ENCODE measurements at regions not wholly inside any gene's neighbourhood (a gene's known extent, or its start where the extent isn't known, plus 50 kb on each side); places are given as distances from the start of the nearest gene placed in this dataset.

- TF ChIP-seq ARID4B (CRISPR knock-in tag; IDR thresholded peaks at IDR 0.05; ENCODE audit: borderline replicate concordance) (no peak), ZBTB21 (CRISPR knock-in tag; IDR thresholded peaks at IDR 0.05; ENCODE audit: borderline replicate concordance) (no peak), ZBTB43 (CRISPR knock-in tag; IDR thresholded peaks at IDR 0.05) (no peak), FOXP1 (CRISPR knock-in tag; IDR thresholded peaks at IDR 0.05; ENCODE audit: borderline replicate concordance) (no peak), ZNF121 (CRISPR knock-in tag; IDR thresholded peaks at IDR 0.05) (no peak)
- TF ChIP-seq, protein P1, sequence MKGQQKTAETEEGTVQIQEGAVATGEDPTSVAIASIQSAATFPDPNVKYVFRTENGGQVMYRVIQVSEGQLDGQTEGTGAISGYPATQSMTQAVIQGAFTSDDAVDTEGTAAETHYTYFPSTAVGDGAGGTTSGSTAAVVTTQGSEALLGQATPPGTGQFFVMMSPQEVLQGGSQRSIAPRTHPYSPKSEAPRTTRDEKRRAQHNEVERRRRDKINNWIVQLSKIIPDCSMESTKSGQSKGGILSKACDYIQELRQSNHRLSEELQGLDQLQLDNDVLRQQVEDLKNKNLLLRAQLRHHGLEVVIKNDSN (CRISPR knock-in tag; IDR thresholded peaks at IDR 0.05): no peak
These were observed 268.3 kb upstream of the SPRED2 start (continued) for GRCh38 chr2:65700720-65701119.

- TF ChIP-seq, protein P1 (CRISPR knock-in tag; IDR thresholded peaks at IDR 0.05): no peak
- no peak for TF ChIP-seq CREB1 (CRISPR knock-in tag; IDR thresholded peaks at IDR 0.05)
- no peak for TF ChIP-seq MLX (CRISPR knock-in tag; IDR thresholded peaks at IDR 0.05)
- TF ChIP-seq CREM (CRISPR knock-in tag; IDR thresholded peaks at IDR 0.05): no peak
- TF ChIP-seq CTCF (IDR thresholded peaks at IDR 0.05): no peak
- TF ChIP-seq PRRX2 (CRISPR knock-in tag; IDR thresholded peaks at IDR 0.05): no peak
- no peak for TF ChIP-seq ZNF416 (CRISPR knock-in tag; IDR thresholded peaks at IDR 0.05)
- CTCF ChIA-PET: interaction anchor here (1.0 to 1.7 kb wide), 3 partner anchors 11 to 60 kb away, joined by 7 to 11 read pairs (median 8); no protein-coding TSS in a partner anchor
- POLR2A ChIA-PET: no interaction called here
These were observed 267.7 kb upstream of the SPRED2 start for GRCh38 chr2:65700004-65700651.

GRCh38 chr2:65691816-65692215 lies 259.4 kb upstream of the SPRED2 start:
- Mint-ChIP-seq H3K9me3 (no peaks in the 10 kb centered on the region), H3K4me3 (no peak overlapping the region), H3K36me3 (no peaks in the 10 kb centered on the region), H3K4me1 (0 out of 2 replicates have a peak, but pooled peaks cover 3% of the 10 kb centered on the region), H3K27me3 (ENCODE audit: low read depth) (peaks cover 3% of the 10 kb centered on the region; the same call in 1 of the 2 replicates), H3K27ac (no peak overlapping the region)
- POLR2A ChIA-PET: no interaction called here
- DNase-seq (ENCODE audit: low spot score) (no peak), ATAC-seq (no peak)
- TF ChIP-seq, protein P2, sequence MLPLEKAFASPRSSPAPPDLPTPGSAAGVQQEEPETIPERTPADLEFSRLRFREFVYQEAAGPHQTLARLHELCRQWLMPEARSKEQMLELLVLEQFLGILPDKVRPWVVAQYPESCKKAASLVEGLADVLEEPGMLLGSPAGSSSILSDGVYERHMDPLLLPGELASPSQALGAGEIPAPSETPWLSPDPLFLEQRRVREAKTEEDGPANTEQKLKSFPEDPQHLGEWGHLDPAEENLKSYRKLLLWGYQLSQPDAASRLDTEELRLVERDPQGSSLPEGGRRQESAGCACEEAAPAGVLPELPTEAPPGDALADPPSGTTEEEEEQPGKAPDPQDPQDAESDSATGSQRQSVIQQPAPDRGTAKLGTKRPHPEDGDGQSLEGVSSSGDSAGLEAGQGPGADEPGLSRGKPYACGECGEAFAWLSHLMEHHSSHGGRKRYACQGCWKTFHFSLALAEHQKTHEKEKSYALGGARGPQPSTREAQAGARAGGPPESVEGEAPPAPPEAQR (CRISPR knock-in tag; IDR thresholded peaks at IDR 0.05): no peak
- TF ChIP-seq ZNF423 (CRISPR knock-in tag; IDR thresholded peaks at IDR 0.05): no peak
- TF ChIP-seq JUN (CRISPR knock-in tag; IDR thresholded peaks at IDR 0.05): no peak
- TF ChIP-seq E2F1 (CRISPR knock-in tag; IDR thresholded peaks at IDR 0.05): no peak
- CTCF ChIA-PET: interaction anchor here (0.8 kb wide), 1 partner anchor 20 kb away, joined by 3 read pairs; no protein-coding TSS in a partner anchor

More at GRCh38 chr2:65700004-65700651, 267.7 kb upstream of the SPRED2 start:
- peaks cover 3% of the 10 kb centered on the region; the same call in 1 of the 2 replicates for H3K4me1 Mint-ChIP-seq
- H3K9me3 Mint-ChIP-seq: no peaks in the 10 kb centered on the region
- no peaks in the 10 kb centered on the region for H3K36me3 Mint-ChIP-seq
- H3K27me3 Mint-ChIP-seq (ENCODE audit: low read depth): no peaks in the 10 kb centered on the region; the same call in 1 of the 2 replicates
- ATAC-seq: no peak
- DNase-seq (ENCODE audit: low spot score): no peak
- H3K27ac Mint-ChIP-seq: no peak overlapping the region
- no peak overlapping the region for H3K4me3 Mint-ChIP-seq

Measured in WTC11 (cell line).